ENCODE measurements at regions not wholly inside any gene's neighbourhood (a gene's known extent, or its start where the extent isn't known, plus 50 kb on each side); places are given as distances from the start of the nearest gene placed in this dataset.

GRCh38 chr1:162912061-162912667 lies 51.2 kb upstream of the CCDC190 start:
- ATAC-seq (no peak), DNase-seq (no peak)
- no peaks in the 10 kb centered on the region for H3K4me1 Mint-ChIP-seq
- peaks cover 0 to 12% (median 0%) of the 10 kb centered on the region in 3 donors for H3K36me3 Mint-ChIP-seq
- H3K9me3 Mint-ChIP-seq, result peaks cover 8 to 22% (median 12%) of the 10 kb centered on the region in 9 donors
- H3K4me3 Mint-ChIP-seq, result no peak overlapping the region
- H3K27ac Mint-ChIP-seq, result no peak overlapping the region
- peaks cover 9 to 18% (median 14%) of the 10 kb centered on the region in 5 donors for H3K27me3 Mint-ChIP-seq
- POLR2A ChIA-PET, result no interaction called here
